Frontal cortex (tissue), 3 donors: ENCODE measurements at regions not wholly inside any gene's neighbourhood (a gene's known extent, or its start where the extent isn't known, plus 50 kb on each side); places are given as distances from the start of the nearest gene placed in this dataset.
"Not testable (repeated sequence)": the region's sequence is repeated elsewhere in the genome, so short reads cannot be mapped to it uniquely, and the experiment has no call there.

Source experiments
- DNase-seq, 2 donors: peaks; one replicate each; pipeline ENCODE4 v3.0.0; 2012; ENCODE audit warnings: low spot score in 2 of 2
- FAIRE-seq: peaks from 2 replicates; lab custom pipeline; 2012; peaks lifted over from hg19 to GRCh38; lab: Jason Lieb, UNC
- donor health status: control.
- donor health status: control.
- donor health status: control.

GRCh38 chr12:111275308-111275707 lies 93.6 kb downstream of the PHETA1 start:
- DNase-seq (no peak), FAIRE-seq (no peak)

GRCh38 chr12:111274777-111275176 lies 94.1 kb downstream of the PHETA1 start:
- no peak for DNase-seq
- FAIRE-seq: no peak

DNA sequence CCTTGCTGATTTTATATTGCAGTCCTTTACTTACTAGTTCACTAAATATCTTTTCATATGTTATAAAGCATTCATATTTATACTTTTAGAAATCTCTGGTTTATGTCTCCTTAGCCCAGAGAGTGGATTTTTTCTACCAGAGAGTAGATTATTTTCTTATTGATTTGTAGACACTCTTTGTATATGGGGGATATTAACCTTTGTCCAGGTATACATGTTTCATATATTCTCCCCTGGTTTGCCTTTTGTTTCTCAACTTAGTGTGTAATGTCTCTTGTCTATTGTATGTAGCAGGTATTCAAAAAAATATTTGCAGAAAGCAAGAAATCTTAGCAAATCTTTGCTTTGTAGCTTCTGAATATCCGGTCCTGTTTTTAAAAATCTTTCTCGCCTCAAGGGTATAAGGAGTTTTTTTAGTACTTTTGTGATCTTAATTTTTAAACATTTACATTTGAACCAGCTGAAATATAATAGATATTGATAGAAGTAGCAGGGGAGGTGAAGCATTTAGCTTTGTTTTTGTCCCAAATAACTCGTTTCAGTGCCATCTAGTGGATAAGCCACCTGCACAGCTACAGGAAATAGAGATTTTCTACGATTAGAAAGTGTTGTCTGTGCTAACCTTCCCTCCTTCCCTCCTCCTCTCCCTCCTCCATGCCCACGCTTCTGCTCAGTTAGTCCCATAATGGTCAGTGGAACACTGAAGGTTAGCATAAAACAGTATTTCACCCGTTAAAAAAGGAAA lies 97.0 kb downstream of the PHETA1 start:
- no peak for FAIRE-seq
- no peak for DNase-seq

- FAIRE-seq: no peak
- no peak for DNase-seq
Measured at GRCh38 chr12:111270774-111271173, 98.1 kb downstream of the PHETA1 start.

- no peak for FAIRE-seq
- DNase-seq: no peak
Measured at GRCh38 chr12:111270239-111270638, 98.7 kb downstream of the PHETA1 start.

GRCh38 chr12:111269718-111270117 lies 99.2 kb downstream of the PHETA1 start:
- DNase-seq: no peak
- no peak for FAIRE-seq

DNA sequence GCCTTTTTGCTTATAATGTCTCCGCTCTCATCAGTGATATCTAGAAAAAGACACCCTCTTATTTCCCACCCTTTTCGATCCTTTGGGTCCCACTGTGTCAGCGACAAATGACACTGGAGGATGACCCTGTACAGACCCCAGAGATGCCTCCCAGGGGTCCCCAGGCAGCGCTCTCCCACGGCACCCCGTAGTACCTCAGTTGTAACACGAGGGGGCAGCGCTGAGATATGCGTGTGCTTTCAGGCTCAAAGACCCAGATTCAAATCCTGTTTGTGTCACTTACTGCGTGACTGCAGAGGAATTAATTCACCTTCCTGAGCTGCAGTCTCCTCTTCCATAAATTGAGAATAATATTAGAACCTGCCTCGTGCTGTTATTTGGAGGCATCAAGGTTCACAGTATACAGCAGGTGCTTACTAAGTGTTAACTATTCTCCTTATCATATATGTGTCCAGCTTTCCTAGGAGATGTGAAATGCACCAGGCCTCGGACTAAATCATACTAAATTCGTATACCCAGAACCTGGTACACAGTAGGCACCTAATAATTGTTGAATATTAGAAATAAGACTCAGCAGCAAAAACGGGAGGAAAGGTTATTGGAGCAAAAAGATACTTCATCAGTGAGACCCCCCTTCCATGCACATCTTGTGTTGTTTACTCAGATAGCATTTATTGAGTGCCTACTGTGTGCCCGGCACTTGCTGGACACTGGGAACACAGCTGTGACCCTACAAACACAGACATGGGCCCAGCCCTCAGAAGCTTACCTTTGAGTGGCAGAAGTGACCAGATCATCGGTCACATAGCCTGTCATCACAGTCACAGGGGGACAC lies 99.9 kb downstream of the PHETA1 start:
- DNase-seq (no peak), FAIRE-seq (no peak)

DNA sequence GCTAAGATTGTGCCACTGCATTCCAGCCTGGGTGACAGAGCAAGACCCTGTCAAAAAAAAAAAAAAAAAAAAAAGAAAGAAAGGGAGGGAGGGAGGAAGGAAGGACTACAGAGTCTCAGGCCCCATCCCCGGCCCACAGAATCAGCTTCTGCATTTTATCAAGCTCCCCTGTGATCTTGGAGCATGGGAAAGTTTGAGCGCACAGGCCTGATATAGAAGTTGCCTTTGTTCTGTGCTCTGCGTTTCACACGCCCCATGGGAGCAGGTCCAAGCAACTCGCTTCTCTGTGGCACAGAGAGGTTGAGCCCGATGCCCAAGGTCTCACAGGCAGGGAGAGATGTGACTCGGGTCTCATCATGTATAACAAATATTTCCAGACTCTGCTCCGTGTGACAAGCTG lies 101.8 kb downstream of the PHETA1 start:
- FAIRE-seq: no peak
- no peak for DNase-seq

DNA sequence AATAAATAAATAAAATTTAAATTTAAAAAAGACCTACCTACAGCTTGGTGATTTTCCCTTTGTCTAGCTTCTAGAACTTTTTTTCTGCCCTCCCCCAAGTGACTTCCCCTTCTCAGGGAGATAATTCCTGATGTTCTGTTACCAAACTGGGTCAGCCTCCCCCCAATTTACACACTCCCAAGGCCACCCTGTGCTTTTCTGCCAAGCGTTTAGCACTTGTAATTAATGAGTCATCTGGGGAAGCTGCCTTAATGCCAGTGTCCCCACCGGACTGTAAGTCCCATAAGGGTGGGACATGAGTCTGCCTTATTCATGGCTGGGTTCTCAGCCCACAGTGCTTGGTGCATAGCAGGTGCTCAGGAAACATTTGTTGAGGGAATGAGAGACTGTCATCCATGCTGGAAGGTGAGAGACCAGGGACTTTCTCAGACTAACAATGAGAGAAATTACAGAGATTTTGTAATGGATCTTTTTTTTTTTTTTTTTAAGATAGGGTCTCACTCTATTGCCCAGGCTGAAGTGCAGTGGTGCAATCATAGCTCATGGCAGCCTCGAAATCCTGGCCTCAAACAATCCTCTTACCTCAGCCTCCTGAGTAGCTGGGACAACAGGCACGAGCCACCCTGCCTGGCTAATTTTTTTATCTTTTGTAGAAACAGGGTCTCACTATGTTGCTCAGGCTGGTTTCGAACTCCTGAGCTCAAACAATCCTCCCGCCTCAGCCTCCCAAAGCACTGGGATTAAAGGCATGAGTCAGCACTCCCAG lies 106.8 kb downstream of the PHETA1 start:
- DNase-seq: no peak
- FAIRE-seq: no peak

GRCh38 chr12:111260732-111261131 lies 108.2 kb downstream of the PHETA1 start:
- DNase-seq (no peak), FAIRE-seq (no peak)

DNA sequence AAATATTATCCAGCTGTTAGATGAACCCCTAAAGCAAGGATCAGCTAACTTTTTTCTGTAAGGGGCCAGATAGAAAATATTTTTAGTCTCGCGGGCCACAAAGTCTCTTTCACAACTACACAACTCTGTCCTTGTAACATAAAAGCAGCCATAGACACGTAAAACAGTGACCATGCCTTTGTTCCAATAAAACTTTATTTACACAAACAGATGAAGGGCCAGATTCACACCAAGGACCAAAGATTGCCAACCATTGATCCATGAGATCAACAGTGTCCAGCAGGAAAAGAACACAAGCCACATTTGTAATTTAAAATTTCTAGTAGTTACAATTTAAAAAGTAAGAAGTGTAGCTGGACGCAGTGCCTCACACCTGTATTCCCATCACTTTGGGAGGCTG lies 109.7 kb downstream of the PHETA1 start:
- FAIRE-seq (no peak), DNase-seq (no peak)

GRCh38 chr12:111258081-111258480 lies 110.8 kb downstream of the PHETA1 start:
- FAIRE-seq, DNase-seq: not testable (repeated sequence)

GRCh38 chr12:111257435-111257902 lies 111.4 kb downstream of the PHETA1 start:
- no peak for FAIRE-seq
- DNase-seq: no peak

GRCh38 chr12:111256629-111257434 lies 112.1 kb downstream of the PHETA1 start:
- FAIRE-seq (no peak), DNase-seq (no peak)

DNA sequence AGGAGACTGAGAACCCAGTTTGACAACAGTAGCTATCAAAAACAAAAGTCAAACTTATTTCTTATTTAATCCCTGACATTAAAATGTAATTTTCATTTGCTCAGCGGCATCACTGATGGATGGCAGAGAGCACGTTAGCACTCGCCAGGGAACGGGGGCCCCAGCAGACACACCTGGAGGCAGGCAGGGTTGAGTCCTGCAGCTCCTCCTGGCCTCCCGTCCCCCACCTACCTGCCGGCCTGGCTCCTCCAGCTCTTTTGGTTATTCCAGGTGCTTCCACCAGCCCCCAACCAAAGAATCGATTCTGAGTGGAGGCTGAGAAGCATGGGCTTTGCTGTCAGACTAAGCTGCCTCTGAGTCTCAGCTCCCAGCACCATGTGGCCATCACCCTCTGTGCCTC lies 113.6 kb downstream of the PHETA1 start:
- FAIRE-seq (no peak), DNase-seq (no peak)

DNA sequence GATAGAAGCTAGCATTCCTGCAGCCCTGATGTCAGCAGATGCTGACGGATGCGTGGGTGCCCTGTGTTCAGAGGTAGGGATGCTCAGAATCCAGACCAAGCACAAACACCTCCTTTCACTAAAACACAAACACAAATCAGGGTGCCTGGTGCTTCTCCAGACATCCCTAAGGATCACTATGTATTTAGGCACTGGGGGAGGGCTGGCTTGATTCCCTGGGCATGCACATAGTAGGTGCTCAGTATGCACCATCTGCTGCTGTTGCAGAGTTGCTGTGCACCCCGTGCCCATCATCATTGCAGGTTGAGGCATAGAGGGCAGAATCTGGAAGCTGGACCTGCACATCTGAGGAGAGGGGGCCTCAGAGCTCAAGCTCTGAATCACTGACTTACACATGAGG lies 114.8 kb downstream of the PHETA1 start:
- DNase-seq: no peak
- no peak for FAIRE-seq

DNA sequence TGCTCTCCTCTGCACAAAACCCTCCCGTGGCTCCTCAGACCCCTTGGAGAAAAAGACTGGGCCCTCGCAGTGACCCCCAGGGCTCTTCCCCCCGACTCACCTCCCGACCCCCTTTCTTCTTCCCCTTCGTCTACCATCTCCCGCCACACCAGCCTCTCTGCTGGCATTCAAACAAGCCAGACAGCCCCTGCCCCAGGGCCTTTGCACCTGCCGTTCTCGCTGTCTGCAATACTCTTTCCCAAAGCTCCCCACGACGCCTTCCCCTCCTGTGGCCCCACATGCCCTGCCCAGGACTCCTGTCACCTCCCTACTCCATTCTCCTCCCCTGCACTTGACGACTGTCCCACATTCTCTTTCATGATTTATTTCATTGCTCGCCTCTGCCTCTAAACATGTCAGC lies 115.7 kb downstream of the PHETA1 start:
- DNase-seq (no peak), FAIRE-seq (no peak)

DNA sequence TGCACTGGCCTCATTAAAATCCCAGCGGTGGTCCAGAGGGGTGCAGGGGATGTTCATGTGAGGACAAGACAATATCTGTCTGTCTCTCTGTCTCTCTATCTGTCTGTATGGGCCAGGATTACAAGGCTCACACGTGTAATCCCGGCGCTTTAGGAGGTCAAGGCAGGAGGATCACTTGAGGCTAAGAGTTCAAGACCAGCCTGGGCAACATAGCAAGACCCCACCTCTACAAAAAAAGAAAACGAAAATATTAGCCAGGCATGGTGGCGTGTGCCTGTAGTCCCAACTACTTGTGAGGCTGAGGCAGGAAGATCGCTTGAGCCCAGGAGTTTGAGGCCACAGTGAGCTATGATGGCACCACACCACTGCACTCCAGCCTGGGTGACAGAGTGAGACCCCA lies 117.1 kb downstream of the PHETA1 start:
- DNase-seq (no peak), FAIRE-seq (no peak)

DNA sequence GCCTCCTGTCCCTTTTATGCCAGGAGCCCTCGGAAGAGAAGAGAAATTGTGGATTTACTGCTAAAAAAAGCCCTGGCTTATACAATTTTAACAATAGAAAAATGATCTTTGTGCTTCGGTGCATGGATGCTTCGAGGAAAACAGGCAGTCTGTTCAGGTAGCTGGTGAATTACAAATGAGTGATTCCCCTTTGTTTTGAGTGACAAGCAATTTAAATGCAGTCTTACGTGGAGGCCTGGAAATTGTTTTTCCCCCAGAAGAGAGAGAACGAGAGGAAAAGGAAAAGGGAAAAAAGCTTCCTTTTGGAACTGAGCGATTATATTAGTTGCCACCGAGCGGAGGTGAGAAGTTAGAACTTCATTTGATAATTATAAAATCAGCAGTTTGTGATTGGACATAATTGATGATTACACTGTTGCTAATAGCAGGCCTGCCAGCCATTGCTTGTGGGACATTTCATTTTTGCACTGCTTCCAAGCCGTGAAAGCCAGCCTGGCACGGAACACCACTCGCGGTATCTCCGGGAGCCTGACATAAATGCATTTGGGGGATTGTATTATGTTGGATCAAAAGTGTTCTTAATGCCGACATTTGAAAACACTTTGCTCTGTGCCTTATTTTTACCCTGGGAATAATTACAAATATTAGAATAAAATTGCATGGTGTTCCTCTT lies 117.7 kb downstream of the PHETA1 start:
- DNase-seq (no peak), FAIRE-seq (no peak)
